NCI-H2196 treated with DMSO at 0.1 percent for 48 hours (cell line): ENCODE measurements at regions not wholly inside any gene's neighbourhood (a gene's known extent, or its start where the extent isn't known, plus 50 kb on each side); places are given as distances from the start of the nearest gene placed in this dataset.
"Not testable (repeated sequence)": the region's sequence is repeated elsewhere in the genome, so short reads cannot be mapped to it uniquely, and the experiment has no call there.

Experiments used
- DNase-seq: peaks from one replicate; lab custom pipeline; 2025; ENCODE audit not compliant: unreplicated experiment; lab: John Stamatoyannopoulos, UW

- DNase-seq = not testable (repeated sequence)
Observed at GRCh38 chr4:8976466-8977128, 105.0 kb upstream of the HMX1 start.

- DNase-seq = not testable (repeated sequence)
Observed at GRCh38 chr4:8972635-8973034, 101.0 kb upstream of the HMX1 start.

GRCh38 chr4:8965896-8966295, 94.3 kb upstream of the HMX1 start:
- DNase-seq = not testable (repeated sequence)

- DNase-seq = not testable (repeated sequence)
Observed at GRCh38 chr4:8964201-8964788, 92.7 kb upstream of the HMX1 start.

GRCh38 chr4:8963533-8963932, 91.9 kb upstream of the HMX1 start:
- DNase-seq = not testable (repeated sequence)

GRCh38 chr4:8961343-8961742, 89.7 kb upstream of the HMX1 start:
- not testable (repeated sequence) for DNase-seq

GRCh38 chr4:8959471-8959870, 87.8 kb upstream of the HMX1 start:
- DNase-seq = not testable (repeated sequence)

GRCh38 chr4:8954001-8954400, 82.4 kb upstream of the HMX1 start:
- not testable (repeated sequence) for DNase-seq

- not testable (repeated sequence) for DNase-seq
Observed at GRCh38 chr4:8952791-8953190, 81.2 kb upstream of the HMX1 start.

- not testable (repeated sequence) for DNase-seq
Observed at GRCh38 chr4:8952109-8952508, 80.5 kb upstream of the HMX1 start.

- DNase-seq = not testable (repeated sequence)
Observed at GRCh38 chr4:8945506-8945905, 73.9 kb upstream of the HMX1 start.

GRCh38 chr4:8943367-8943766, 71.7 kb upstream of the HMX1 start:
- DNase-seq = not testable (repeated sequence)

- DNase-seq = not testable (repeated sequence)
Observed at GRCh38 chr4:8942088-8942487, 70.4 kb upstream of the HMX1 start.

GRCh38 chr4:8941492-8941805, 69.8 kb upstream of the HMX1 start:
- DNase-seq = not testable (repeated sequence)

GRCh38 chr4:8940792-8941491, 69.3 kb upstream of the HMX1 start:
- DNase-seq = no peak

GRCh38 chr4:8939840-8940742, 68.5 kb upstream of the HMX1 start:
- no peak for DNase-seq

- DNase-seq = no peak
Observed at GRCh38 chr4:8939160-8939839, 67.7 kb upstream of the HMX1 start.

GRCh38 chr4:8938623-8939022, 67.0 kb upstream of the HMX1 start:
- no peak for DNase-seq

- no peak for DNase-seq
Observed at GRCh38 chr4:8938137-8938536, 66.5 kb upstream of the HMX1 start.

GRCh38 chr4:8932884-8933283, 61.2 kb upstream of the HMX1 start:
- no peak for DNase-seq

- no peak for DNase-seq
Observed at GRCh38 chr4:8928074-8928473, 56.4 kb upstream of the HMX1 start.
